Stimulated activated CD8-positive, alpha-beta memory T cell treated with anti-CD3 and anti-CD28 coated beads, Interleukin-12 subunit alpha, Interleukin-12 subunit beta, amount 100 ng/mL, for 1 hour (primary cell): ENCODE measurements at regions not wholly inside any gene's neighbourhood (a gene's known extent, or its start where the extent isn't known, plus 50 kb on each side); places are given as distances from the start of the nearest gene placed in this dataset.

Source experiments
- DNase-seq: peaks from one replicate; pipeline ENCODE4 v3.0.0-alpha.2; 2020; ENCODE audit warnings: low read depth

DNA sequence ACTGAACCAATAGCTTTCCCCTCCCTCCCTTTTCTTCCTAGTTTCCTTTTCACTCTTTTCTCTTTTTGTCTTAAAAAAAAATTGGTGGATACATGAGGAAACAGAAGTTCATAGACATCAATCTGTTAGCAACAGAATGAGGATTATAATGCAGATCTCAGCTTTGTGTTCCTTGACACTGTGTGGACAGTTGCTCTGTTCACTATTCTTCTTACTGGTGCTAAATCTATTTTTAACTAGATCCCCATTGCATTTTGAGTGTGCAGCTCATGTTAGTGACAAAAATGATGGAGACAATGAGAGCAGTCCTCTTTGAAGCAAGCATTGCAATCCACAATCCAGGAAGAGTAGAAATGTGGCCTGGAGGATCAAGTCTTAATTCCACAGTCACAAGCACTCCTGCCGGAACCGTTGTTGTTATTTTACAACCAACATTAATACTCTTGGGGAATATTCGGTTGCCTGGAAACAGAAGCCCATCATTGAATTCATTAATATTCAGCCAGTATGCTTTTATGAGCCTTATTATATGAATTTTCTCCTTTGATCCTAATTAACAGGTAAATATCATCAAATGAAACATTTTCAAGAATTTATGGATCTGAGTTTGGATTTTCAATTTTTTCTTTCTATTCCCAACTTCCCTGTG is 1016.8 kb downstream of the NTRK3 start:
- DNase-seq = no peak

DNA sequence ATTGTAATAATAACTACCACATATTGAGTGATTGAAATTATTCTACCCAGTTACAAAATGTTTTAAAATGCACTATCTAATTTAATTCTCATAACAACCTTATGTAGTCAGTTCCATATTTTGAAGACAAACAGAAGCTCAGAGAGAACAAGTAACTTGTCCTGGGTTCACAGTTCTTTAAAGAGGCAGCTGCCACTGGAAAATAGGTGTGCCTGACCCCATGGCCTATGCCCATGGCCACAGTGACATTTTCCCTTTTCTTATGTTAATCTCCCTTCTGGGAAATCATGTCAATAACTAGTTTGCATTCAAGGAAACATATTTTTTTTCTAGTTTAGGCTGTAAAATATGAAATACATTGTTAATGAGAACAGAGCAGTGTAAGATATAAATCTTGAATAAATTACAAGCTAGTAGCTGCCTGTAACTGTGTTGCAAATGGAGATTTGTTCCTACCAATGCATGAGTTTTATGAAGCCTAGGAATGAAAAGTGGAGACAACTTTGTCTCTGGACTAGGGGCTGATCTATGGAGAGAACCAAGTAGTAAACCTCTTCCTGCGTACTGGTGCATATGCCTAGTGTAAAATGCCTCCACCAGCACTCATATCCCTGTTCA is 1018.0 kb downstream of the NTRK3 start:
- no peak for DNase-seq

DNA sequence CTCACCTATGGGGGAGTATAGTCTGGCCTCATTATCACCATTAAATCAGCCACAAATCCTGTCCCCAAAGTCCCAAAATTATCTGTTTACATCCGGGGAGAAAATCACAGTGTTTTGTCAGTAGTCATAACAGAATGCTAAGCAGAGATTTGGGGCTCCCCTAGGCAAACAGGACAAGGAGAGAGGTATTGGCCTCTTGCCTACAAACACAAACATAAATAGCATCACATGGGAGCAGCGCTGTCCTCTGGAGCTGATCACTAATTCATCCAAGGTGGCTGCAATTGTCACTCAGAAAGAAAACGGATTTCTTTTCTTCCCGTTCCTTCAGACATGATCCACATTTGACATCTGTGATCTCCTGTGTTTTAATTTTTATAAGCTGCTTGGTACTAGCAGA is 1028.1 kb downstream of the NTRK3 start:
- DNase-seq = no peak

DNA sequence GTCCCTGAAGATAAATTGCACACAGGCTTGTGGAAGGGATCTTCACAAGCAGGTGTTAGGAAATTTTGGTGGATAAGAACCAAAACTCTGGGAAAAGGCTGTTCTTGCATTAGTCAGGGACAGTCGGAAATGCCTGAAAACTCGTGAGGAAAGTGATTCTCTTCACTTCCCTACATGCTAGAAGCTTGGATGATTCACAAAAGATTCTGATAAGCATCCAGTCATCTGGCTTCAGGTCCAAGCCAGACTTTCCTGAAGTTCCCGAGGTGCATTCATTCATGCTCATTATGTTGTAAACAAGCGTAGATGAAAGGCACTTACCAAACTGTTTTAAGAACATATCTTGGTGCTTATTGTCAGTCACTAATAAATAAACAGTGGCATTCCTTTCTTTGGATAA is 1028.7 kb downstream of the NTRK3 start:
- no peak for DNase-seq

DNA sequence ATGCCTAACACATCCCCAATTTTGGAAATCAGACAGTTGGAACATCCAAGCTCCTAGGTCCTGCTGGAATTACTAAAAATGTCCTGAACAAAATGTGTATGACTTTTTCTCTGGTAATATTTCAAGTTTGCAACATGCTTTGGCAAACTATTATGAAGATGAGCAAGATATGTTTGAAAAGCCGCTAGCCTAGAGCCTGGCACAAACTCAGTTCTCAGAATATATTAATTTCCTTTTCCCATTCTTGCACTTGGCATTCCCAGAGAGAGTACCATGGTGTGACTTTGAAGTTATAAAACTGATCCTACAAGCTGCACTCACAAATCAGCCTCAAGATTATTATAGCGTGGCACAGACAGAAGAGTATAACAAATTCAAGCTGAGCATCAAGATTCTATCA is 1031.1 kb downstream of the NTRK3 start:
- no peak for DNase-seq

DNA sequence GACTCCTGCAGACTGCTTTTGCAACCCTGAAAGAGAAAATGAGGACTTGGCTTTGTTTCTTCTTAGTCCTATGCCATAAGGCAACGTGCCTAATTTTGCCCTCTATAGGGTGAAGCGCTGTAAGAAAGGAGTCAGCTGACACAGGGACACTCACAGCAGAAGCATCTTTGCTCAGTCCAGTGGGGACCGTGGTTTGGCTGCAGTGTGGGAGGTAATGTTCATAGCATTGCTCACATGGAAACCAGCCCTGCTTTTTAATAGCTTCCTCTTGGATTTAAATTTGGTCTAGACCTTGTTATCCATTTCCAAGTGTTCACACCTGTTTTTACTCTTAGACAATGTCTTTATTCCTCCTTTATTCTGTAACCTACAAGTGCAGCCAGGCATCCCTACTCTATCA is 1032.1 kb downstream of the NTRK3 start:
- no peak for DNase-seq

DNA sequence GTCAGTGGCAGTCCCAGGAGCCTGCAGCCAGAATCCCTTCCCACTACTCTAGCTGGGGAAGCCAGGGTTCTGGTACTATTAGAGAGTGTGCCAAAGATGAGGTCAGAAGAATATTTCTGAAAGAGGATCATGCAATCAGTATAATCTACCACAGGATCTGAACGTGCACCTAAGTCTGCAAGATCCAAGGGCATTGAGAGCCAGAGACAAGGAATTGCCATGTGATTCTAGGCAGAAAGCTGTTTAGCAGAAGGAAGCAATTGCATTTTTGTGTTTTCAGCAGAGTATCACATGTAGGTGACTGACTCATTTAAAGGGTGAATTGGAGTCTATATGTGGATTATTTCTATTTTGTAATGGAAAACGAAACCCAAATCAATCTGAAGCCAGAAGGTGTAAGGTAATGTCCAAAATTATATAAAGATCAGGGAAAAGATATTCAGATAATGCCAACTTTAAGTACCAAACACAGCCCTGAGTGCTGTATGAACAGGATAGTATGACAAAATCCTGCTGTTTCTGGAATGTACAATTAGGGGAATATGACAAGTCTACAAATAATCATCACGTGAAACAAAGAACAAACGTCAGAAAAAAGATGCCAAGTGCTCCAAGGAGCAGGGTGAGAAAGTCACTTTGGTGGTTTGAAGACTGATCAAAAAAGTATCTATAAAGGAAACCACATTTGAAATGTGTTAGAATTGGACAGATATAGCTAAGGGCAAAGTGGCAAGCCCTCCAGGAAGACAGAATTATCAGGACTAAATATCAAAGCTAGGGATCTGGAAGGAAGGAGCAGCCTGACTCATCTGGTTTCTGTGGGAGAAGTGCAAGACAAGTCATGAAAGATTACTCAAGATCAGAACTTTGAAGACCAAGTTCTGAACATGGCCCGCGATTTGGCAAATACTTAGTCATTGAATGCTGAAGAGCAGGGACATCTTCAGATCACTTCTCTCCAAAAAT is 1036.6 kb downstream of the NTRK3 start:
- no peak for DNase-seq

DNA sequence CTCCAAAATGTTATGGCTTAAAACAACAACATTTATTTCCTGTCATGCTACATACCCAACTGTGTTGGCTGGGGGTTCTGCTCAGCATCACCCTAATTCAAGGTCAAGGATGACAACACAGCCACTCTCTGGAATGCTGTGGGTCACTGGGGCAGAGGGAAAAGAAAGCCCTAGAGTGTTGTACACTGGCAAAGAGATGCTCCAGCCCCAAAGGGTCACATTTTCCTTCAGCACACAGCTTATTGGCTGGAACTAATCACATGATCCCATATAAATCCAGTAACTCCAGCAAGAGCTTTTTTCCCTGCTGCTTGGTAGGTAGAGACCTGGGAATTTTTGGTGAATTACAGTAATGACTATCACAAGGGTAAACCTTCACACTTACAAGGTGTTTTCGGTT is 1041.4 kb downstream of the NTRK3 start:
- no peak for DNase-seq

DNA sequence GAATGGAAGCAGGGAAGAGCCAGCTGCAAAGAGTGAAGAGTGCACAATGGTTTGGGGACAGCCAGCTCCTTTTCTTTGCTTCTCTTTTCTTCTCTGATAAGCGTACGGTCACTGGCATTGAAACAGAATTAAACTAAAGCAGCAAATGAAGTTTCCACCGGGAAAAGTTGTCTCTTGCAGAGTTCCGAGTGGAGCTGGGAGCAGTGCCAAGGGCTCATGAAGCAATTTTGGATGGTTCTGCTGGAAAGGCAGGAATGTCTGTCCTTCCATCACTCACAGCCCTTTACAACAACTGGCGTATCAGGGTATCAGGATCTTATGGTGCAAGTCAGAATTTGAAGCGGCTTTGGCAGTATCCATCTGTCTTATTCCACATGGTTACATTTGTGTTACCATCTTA is 1042.9 kb downstream of the NTRK3 start:
- DNase-seq = no peak

DNA sequence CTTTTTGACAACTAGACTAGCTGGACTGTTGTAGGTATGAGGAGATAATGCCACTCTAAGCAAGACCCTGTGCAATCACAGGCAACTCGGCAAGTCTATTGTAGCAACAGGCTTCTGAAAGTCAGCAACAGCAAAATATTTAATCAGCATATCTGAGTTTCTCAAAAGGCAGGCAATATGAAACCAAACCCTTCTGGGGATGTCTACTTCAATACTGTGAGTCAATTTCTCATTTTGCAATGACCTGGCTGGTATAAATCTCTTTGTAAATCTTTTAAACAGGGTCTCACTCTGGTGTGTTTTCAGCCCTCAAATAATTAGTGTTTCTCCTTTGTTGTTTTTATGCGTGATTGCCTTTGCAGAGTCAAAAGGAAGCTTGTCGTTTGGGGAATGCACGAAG is 1044.5 kb downstream of the NTRK3 start:
- no peak for DNase-seq

DNA sequence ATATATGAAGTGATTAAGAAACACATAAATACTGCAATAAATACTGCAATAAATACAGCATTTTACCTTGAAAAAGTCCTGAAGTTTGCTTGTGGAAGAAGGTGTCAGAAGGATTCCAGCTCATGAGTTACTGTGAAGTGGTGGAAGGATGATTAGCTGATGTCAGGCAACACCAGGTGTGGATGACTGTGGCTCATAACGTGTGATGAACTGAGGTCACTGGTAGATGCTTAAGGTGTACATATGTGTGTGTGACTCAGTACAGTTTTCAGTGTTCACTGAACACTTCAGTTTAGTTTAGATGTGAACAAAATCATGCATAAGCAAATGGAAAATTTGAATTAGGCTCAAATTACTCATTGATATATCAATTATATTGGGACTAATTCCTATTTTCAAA is 1045.0 kb downstream of the NTRK3 start:
- DNase-seq = no peak

DNA sequence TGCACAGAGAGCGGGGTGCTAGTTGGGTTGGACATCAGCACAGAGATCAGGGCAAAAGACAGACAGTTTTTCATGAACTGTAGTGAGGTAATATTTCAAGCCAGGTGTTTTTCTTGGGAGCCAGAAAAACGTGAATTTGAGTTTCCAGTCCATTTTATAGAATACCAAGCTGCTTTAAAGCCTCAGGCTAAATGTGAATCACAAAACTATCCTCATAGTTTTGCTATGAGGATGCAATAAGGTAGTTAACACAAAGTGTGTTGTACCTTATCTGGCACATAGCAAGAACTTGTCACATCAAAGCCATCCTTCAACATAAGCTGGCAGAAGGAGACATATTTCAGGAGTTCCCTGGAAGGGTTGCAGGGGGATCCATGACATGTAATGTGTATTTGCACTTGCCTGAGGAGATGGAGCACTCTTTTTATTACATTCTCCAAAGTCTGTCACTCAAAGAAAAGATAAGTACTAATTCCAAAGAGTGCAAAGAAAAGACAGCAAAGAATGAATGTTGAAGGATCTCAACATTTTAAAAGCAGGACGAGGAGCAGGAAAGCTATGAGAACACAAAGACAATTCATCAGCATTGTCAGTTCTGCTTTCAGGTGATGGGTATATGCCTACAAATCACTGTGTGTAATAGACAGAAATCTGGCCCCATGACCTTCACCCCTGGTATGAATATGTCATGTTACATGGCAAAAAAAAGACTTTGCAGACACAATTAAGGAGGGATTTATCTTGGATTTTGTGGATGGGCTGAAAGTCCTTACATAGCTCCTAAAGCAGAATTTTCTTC is 1046.4 kb downstream of the NTRK3 start:
- no peak for DNase-seq

DNA sequence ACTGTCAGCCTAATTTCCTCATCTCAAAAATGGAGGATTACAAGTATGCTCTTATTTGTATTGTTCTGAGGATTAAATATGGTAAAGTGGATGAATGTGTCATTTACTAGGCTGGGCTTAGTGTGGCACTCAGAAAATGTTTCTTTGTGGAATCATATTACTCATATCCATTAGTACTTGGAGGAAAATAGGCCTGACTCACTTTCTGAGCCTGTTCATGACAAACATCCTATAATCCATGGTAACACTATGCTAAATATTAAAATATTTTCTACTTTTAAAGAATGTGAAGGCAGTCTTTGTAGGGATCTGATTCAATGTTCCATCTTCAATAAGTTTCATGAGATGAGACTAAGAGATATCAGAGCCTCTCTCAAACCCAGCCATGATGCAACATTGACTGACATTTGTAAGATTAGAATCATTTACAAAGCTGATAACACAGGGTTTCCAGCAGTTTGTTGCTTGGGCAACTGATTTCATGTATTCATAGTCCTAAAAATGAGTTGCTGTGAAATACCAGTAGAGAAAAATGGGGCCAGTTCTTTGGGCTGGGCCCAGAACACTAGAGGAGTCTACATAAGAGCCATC is 1048.5 kb downstream of the NTRK3 start:
- no peak for DNase-seq

DNA sequence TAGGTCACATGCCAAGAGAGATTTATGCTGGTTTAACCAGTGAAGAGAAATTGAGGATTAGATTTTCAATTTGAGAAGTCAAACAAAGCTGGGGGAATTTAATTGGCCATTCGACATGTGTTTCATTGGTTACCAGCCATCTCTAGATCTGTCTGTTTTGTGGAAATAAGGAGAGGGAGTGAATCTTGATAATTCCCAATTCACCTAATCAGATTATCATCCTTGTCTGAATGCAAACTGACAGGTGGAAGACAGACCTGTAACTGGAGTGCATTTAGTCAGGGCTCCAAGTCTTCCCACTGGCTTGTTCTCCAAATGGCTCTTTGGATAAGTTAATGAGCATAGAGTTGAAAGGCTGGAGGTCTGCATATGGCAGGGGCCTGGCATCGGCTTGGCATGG is 1049.3 kb downstream of the NTRK3 start:
- DNase-seq = no peak

DNA sequence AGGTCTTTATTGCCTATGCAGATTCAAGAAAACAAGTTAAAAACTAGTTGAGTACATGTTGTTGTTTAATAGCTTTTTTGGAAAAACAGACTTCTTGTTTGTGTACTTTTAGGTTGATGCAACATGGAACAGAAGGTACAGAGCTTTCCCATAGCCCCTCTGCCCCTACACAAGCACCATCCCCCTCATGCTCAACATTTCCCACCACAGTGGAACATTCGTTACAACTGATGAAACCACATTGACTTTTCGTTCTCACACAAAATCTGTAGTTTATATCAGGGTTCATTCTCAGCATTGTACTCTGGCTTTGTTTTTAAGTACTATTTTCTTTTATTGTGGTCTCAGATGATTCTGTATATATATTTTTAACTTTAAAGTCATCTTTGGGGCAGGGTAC is 1054.6 kb downstream of the NTRK3 start:
- DNase-seq = no peak

DNA sequence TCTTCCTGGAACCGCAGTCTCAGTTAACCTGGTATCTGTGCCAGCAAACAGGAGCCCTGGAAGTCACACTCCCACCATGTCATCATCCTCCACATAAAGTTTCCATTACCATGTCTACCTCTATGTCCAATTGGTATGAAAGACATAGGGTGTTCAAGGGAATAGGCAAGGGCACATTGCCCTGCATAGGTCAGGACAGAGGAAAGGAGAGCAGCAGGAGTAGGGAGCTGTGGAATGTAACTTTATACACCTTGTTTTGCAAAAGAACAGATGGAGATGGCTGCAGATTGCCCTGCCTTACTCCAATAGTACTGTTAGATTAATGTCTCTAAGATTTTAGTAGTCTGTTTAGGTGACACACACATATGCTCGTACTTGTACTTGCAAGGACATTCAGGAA is 1056.4 kb downstream of the NTRK3 start:
- no peak for DNase-seq

DNA sequence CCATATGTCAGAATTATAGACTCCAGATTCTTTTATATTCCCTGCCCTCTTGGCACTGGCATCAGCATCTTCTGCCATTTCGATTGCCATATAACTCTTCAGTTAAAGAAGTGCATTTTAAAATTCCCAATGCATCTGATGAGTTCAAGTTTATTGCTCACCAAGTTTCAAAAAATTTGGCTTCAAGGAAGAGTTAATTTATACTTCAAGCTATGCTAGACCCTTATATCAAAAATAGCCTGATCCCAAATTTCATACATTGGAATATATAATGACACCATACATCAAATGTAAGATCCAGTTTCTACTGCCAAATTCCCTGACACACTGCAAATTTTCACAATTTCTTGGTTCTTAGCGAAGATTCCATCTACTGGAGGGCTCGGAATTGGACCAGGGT is 1058.6 kb downstream of the NTRK3 start:
- DNase-seq = no peak

DNA sequence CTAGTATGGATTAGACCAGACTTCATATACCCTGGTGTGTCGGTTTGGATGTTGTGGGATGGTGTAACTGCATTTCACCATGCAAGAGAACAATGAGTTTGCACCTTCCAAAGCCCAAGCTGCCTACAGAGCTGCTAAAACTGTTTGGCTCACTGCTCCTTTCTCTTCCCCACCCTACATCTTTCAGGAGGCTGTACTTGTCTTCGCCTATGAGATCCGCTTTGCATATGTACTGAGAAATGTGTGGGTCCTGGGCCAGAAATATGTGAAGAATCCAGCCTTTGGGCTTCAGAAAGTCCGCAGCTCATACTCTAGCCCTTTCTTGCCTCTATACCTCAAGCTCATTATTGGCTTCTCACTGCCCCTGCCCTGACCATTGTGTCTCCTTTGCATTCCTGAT is 1060.0 kb downstream of the NTRK3 start:
- DNase-seq = no peak

DNA sequence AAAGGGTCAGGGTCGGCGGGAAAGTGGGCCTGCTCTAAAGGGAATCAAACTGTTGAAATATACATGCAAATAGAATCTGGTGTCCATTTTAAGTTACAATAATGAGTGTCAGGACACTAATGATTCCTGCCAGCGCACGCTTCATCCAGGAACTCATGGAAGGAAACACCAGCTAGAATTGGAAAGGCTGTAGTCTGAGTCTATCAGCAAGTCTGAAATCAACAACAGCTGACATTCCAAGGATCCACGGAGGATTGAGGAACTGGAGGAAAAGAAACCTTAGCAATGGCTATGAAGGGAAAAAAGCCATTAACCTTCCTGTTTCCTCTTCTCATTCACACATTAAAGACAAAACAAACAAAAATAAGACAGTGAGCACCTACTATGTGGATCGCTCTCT is 1063.1 kb downstream of the NTRK3 start:
- no peak for DNase-seq

DNA sequence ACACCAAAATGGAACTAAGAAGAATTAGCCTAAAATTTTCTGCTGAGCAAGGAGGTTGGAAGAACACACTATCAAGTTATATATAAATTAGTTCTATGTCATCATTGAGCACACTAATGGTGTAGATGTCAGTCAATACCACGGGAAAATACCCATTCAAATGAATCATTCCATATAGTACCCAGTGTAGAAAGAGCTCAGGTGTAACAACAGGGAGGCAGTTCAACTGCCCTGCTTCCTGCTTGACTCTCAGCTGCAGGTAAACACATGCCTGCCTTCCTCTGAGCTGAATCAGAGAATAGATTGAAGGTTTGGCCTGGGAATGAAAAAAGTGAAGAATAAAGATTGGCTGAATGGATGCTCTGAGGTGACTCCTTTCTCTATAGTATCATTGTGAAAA is 1088.0 kb downstream of the AGBL1 start:
- DNase-seq = no peak

DNA sequence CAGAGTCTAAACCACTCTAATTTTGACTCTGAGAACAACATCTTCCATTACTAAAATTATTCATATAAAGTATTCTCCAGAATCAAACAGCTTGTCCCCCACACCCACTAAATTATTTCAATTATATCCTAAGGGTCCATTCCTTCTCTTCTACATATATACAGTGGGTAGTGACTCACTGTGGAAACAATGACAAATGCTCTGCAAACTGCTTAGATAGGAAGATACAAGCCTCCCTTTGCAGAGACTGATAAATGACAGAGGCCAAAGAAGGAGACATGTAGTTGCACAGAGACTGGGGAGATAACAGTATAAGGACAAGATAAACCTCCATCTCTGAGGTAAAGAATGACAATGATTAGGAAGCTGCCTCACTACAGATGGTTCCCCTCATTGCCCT is 1087.4 kb downstream of the AGBL1 start:
- DNase-seq = no peak

DNA sequence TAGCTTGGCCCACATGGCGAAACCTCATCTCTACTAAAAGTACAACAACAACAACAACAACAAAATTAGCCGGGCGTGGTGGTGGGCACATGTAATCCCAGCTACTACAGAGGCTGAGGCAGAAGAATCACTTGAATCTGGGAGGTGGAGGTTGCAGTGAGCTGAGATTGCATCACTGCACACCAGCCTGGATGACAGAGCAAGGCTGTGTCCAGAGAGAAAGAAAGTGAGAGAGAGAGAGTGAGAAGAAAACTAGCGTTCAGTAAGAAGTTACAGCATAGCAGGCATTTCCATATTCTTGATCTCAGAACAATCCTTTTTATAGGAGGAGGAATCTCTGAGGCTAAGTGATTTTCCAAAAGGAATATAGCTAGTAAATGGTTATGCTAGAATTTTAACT is 1076.1 kb downstream of the AGBL1 start:
- no peak for DNase-seq
